OCI-LY3 (cell line): ENCODE measurements at regions not wholly inside any gene's neighbourhood (a gene's known extent, or its start where the extent isn't known, plus 50 kb on each side); places are given as distances from the start of the nearest gene placed in this dataset.

Source experiments
- EZH2phosphoT487 ChIP-seq: fragments of 200-600 bp; shearing (Covaris generic); IDR thresholded peaks from 2 replicates; pipeline ENCODE4 v1.6.1; 2018; ENCODE audit warnings: antibody characterized with exemption, mixed run types, low read depth
- TF ChIP-seq, protein P1 (sequence below): fragments of 200-600, 300-600 bp; sonication (generic); IDR thresholded peaks from 2 replicates; pipeline ENCODE4 v1.5.1; 2014; ENCODE audit warnings: antibody characterized with exemption, low read length, low read depth

DNA sequence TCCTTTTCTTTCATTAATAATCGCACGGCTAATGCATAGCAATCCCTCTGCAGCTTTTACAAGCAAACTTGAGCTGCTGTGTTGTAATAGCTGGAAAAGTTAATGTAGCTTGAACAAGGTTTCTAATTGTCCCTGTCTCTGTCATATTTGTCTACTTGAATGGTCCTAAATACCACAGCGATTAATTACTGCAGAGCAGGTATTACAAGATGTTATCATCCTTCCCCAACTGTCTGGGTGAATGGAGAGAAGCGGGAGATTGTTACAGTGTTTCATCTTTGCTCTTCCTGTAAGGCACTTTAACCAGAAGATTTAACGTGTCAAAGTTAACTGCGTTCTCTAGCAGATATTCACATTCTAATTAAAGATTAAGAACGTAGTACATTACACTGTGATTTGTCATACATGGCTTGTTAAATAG lies 422.2 kb upstream of the POU3F3 start:
- TF ChIP-seq, protein P1, sequence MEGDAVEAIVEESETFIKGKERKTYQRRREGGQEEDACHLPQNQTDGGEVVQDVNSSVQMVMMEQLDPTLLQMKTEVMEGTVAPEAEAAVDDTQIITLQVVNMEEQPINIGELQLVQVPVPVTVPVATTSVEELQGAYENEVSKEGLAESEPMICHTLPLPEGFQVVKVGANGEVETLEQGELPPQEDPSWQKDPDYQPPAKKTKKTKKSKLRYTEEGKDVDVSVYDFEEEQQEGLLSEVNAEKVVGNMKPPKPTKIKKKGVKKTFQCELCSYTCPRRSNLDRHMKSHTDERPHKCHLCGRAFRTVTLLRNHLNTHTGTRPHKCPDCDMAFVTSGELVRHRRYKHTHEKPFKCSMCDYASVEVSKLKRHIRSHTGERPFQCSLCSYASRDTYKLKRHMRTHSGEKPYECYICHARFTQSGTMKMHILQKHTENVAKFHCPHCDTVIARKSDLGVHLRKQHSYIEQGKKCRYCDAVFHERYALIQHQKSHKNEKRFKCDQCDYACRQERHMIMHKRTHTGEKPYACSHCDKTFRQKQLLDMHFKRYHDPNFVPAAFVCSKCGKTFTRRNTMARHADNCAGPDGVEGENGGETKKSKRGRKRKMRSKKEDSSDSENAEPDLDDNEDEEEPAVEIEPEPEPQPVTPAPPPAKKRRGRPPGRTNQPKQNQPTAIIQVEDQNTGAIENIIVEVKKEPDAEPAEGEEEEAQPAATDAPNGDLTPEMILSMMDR, result no peak
- no peak for TF ChIP-seq EZH2phosphoT487
